H1 (cell line): ENCODE measurements at regions not wholly inside any gene's neighbourhood (a gene's known extent, or its start where the extent isn't known, plus 50 kb on each side); places are given as distances from the start of the nearest gene placed in this dataset.
A peak's percentile ranks its signal among the peaks of the same experiment; 100 is the strongest.

Experiments used
- CTCF ChIA-PET: fragments of 300-600 bp; sonication (Branson Sonifier 250); formaldehyde crosslinking; loops from one replicate; lab custom pipeline; 2021; ENCODE audit not compliant: partially characterized antibody; lab: Charles Lee
- POLR2A ChIA-PET: fragments of 300-600 bp; sonication (Branson Sonifier 250); formaldehyde crosslinking; loops from one replicate; lab custom pipeline; 2021; ENCODE audit warnings: inconsistent platforms; ENCODE audit not compliant: partially characterized antibody; lab: Charles Lee
- DNase-seq, 2 experiments: peaks; one replicate each; pipeline versions ENCODE4 v3.0.0 to v3.0.0-alpha.2; 2010 to 2022; ENCODE audit warnings: low spot score in 2 of 2, low read depth in 1 of 2, mixed read lengths in 1 of 2
- FAIRE-seq: peaks from 2 replicates; lab custom pipeline; 2011; peaks lifted over from hg19 to GRCh38; lab: Jason Lieb, UNC
- H2AFZ ChIP-seq: 2 replicates; pipeline ENCODE4 v1.8.1; 2012; ENCODE audit warnings: low read length, inconsistent platforms
- H2AK5ac ChIP-seq: 2 replicates; pipeline ENCODE4 v1.6.1; 2013; ENCODE audit warnings: low read depth, low read length
- H2BK120ac ChIP-seq: replicated peaks from 2 replicates; pipeline ENCODE3; 2013; ENCODE audit warnings: low read depth, low read length, inconsistent platforms
- H2BK12ac ChIP-seq: 2 replicates; pipeline ENCODE4 v1.6.1; 2013; ENCODE audit warnings: low read depth, low read length
- H2BK15ac ChIP-seq: 2 replicates; pipeline ENCODE4 v1.6.1; 2013; ENCODE audit warnings: low read length
- H2BK20ac ChIP-seq: 2 replicates; pipeline ENCODE4 v1.6.1; 2013; ENCODE audit warnings: low read length
- H2BK5ac ChIP-seq: 2 replicates; pipeline ENCODE4 v1.6.1; 2013; ENCODE audit warnings: low read depth, low read length
- H3K14ac ChIP-seq: 2 replicates; pipeline ENCODE4 v1.6.1; 2013; ENCODE audit warnings: inconsistent platforms; ENCODE audit not compliant: insufficient read length
- H3K18ac ChIP-seq: 2 replicates; pipeline ENCODE4 v1.6.1; 2013; ENCODE audit warnings: low read length; ENCODE audit errors: extremely low read depth
- H3K23ac ChIP-seq: 2 replicates; pipeline ENCODE4 v1.6.1; 2013; ENCODE audit warnings: inconsistent platforms; ENCODE audit not compliant: insufficient read length
- H3K23me2 ChIP-seq: 2 replicates; pipeline ENCODE4 v1.6.1; 2013; ENCODE audit warnings: low read depth, low read length
- H3K27ac ChIP-seq: 2 replicates; pipeline ENCODE4 v1.6.1; 2011; ENCODE audit warnings: low read depth, low read length, inconsistent platforms
- H3K27me3 ChIP-seq, 4 experiments: replicated peaks in 1 of 4; 1 replicate in 1 of 4; 2 replicates in 3 of 4; pipeline versions ENCODE4 v1.6.1 to v1.8.1; 2011 to 2013; ENCODE audit warnings: low read length in 3 of 4, mild to moderate bottlenecking in 3 of 4, inconsistent platforms in 2 of 4, mixed read lengths in 2 of 4, moderate library complexity in 1 of 4; ENCODE audit not compliant: control insufficient read depth in 3 of 4, insufficient read depth in 3 of 4; ENCODE audit errors: extremely low read depth in 1 of 4
- H3K36me3 ChIP-seq, 4 experiments: 2 replicates each; pipeline versions ENCODE4 v1.6.1 to v1.8.1; 2011 to 2013; ENCODE audit warnings: mild to moderate bottlenecking in 4 of 4, low read length in 3 of 4, moderate library complexity in 2 of 4, control low read depth in 1 of 4, inconsistent platforms in 1 of 4; ENCODE audit not compliant: insufficient read depth in 4 of 4, control insufficient read depth in 2 of 4
- H3K4ac ChIP-seq: replicated peaks from 2 replicates; pipeline ENCODE3; 2013; ENCODE audit warnings: low read length, low read depth, mixed read lengths, inconsistent platforms; ENCODE audit not compliant: insufficient read length
- H3K4me1 ChIP-seq, 4 experiments: replicated peaks in 1 of 4; 1 replicate in 1 of 4; 2 replicates in 3 of 4; pipeline versions ENCODE4 v1.6.1 to v1.8.1; 2011 to 2013; ENCODE audit warnings: low read length in 3 of 4, inconsistent platforms in 2 of 4, mixed read lengths in 1 of 4; ENCODE audit not compliant: insufficient read depth in 4 of 4, control insufficient read depth in 3 of 4
- H3K4me2 ChIP-seq, 2 experiments: 2 replicates each; pipeline versions ENCODE4 v1.6.1 to v1.8.1; 2011 to 2013; ENCODE audit warnings: low read depth in 2 of 2, low read length in 2 of 2, control low read depth in 1 of 2, inconsistent platforms in 1 of 2, mild to moderate bottlenecking in 1 of 2; ENCODE audit not compliant: insufficient read depth in 1 of 2
- H3K4me3 ChIP-seq, 4 experiments: fragments of 200-600, 300-600 bp in 1 of 4; sonication (generic), shearing (Covaris generic), sonication (Bioruptor Twin) in 1 of 4; 2 replicates each; pipeline versions ENCODE4 v1.5.1 to v1.8.1; 2011 to 2016; ENCODE audit warnings: low read length in 4 of 4, low read depth in 3 of 4, control low read depth in 2 of 4, inconsistent platforms in 2 of 4, mild to moderate bottlenecking in 2 of 4, mixed read lengths in 1 of 4, moderate library complexity in 1 of 4; ENCODE audit not compliant: insufficient read depth in 2 of 4; ENCODE audit errors: extremely low read depth in 1 of 4
- H3K56ac ChIP-seq: replicated peaks from 2 replicates; pipeline ENCODE3; 2013; ENCODE audit warnings: low read depth, mild to moderate bottlenecking, mixed read lengths, low read length, inconsistent platforms; ENCODE audit not compliant: insufficient read length
- H3K79me1 ChIP-seq: 2 replicates; pipeline ENCODE4 v1.6.1; 2013; ENCODE audit warnings: low read depth, low read length, control low read depth
- H3K79me2 ChIP-seq, 2 experiments: 2 replicates each; pipeline versions ENCODE4 v1.6.1 to v1.8.1; 2012 to 2013; ENCODE audit warnings: low read length in 2 of 2, mild to moderate bottlenecking in 2 of 2, inconsistent platforms in 1 of 2; ENCODE audit not compliant: insufficient read depth in 2 of 2, control insufficient read depth in 1 of 2
- H3K9ac ChIP-seq, 4 experiments: replicated peaks in 1 of 4; 1 replicate in 1 of 4; 2 replicates in 3 of 4; pipeline versions ENCODE4 v1.6.1 to v1.8.1; 2011 to 2013; ENCODE audit warnings: low read depth in 3 of 4, low read length in 3 of 4, control low read depth in 2 of 4, mild to moderate bottlenecking in 2 of 4, moderate library complexity in 2 of 4, inconsistent platforms in 1 of 4; ENCODE audit errors: extremely low read depth in 1 of 4
- H3K9me3 ChIP-seq, 2 experiments: 2 replicates each; pipeline versions ENCODE4 v1.6.1 to v1.8.1; 2012 to 2013; ENCODE audit warnings: mild to moderate bottlenecking in 2 of 2, moderate library complexity in 2 of 2, control low read depth in 1 of 2, inconsistent platforms in 1 of 2, low read depth in 1 of 2, low read length in 1 of 2, mixed read lengths in 1 of 2; ENCODE audit not compliant: insufficient read depth in 2 of 2
- H4K20me1 ChIP-seq, 2 experiments: replicated peaks in 1 of 2; 2 replicates each; pipeline versions ENCODE3 to v1.8.1; 2011 to 2013; ENCODE audit warnings: inconsistent platforms in 2 of 2, low read length in 2 of 2, mild to moderate bottlenecking in 1 of 2; ENCODE audit not compliant: insufficient read depth in 2 of 2, control insufficient read depth in 1 of 2
- H4K5ac ChIP-seq: 2 replicates; pipeline ENCODE4 v1.6.1; 2013; ENCODE audit warnings: low read length, low read depth, mixed read lengths, inconsistent platforms; ENCODE audit not compliant: insufficient read length
- H4K8ac ChIP-seq: 2 replicates; pipeline ENCODE4 v1.8.0; 2013; ENCODE audit warnings: mild to moderate bottlenecking, moderate library complexity, low read length, inconsistent platforms; ENCODE audit not compliant: insufficient read depth; ENCODE audit errors: extremely low read depth
- H4K91ac ChIP-seq: replicated peaks from 2 replicates; pipeline ENCODE3; 2013; ENCODE audit warnings: low read length, mixed read lengths, inconsistent platforms; ENCODE audit not compliant: insufficient read length
- BACH1 ChIP-seq: IDR thresholded peaks from 2 replicates; pipeline ENCODE4 v1.6.1; 2012; ENCODE audit warnings: low read length, improper control_type of control experiment
- CBX5 ChIP-seq: fragments of 300-800, 300-1000 bp; sonication (generic); IDR thresholded peaks from 2 replicates; pipeline ENCODE4 v1.7.1; 2016; ENCODE audit warnings: antibody characterized with exemption, low read length, low read depth
- CHD1 ChIP-seq: IDR thresholded peaks from 2 replicates; pipeline ENCODE4 v1.6.1; 2012; ENCODE audit warnings: low read depth, low read length, improper control_type of control experiment
- CTBP2 ChIP-seq: IDR thresholded peaks from 2 replicates; pipeline ENCODE4 v1.7.0; 2011; ENCODE audit warnings: borderline replicate concordance, mild to moderate bottlenecking, moderate library complexity, mixed read lengths, low read length; ENCODE audit not compliant: insufficient read depth, insufficient read length
- CTCF ChIP-seq, 3 experiments: IDR thresholded peaks; 1 replicate in 2 of 3; 2 replicates in 1 of 3; pipeline versions ENCODE4 v1.5.1 to v1.6.1; 2011; ENCODE audit warnings: low read length in 3 of 3, mild to moderate bottlenecking in 3 of 3, inconsistent platforms in 2 of 3, low read depth in 1 of 3, moderate library complexity in 1 of 3; ENCODE audit not compliant: insufficient read depth in 1 of 3; ENCODE audit errors: control extremely low read depth in 1 of 3
- KDM1A ChIP-seq: fragments of 200-600, 300-600 bp; sonication (generic); IDR thresholded peaks from 2 replicates; pipeline ENCODE4 v1.7.1; 2016; ENCODE audit warnings: mild to moderate bottlenecking, low read length, borderline replicate concordance
- KDM5A ChIP-seq: fragments of 200-600 bp; IDR thresholded peaks from 2 replicates; pipeline ENCODE4 v1.7.1; 2012; ENCODE audit warnings: mild to moderate bottlenecking, low read length, inconsistent platforms, mixed read lengths
- POLR2AphosphoS5 ChIP-seq: IDR thresholded peaks from 2 replicates; pipeline ENCODE4 v1.6.1; 2011; ENCODE audit warnings: low read depth, low read length
- RNF2 ChIP-seq: fragments of 200-900, 300-1000 bp; sonication (generic); IDR thresholded peaks from 2 replicates; pipeline ENCODE4 v1.7.1; 2016; ENCODE audit warnings: borderline replicate concordance, low read depth, mild to moderate bottlenecking, antibody characterized with exemption, low read length; ENCODE audit not compliant: poor library complexity, severe bottlenecking; ENCODE audit errors: missing control alignments
- SAP30 ChIP-seq: fragments of 300-600 bp; sonication (generic); IDR thresholded peaks from 2 replicates; pipeline ENCODE4 v1.7.1; 2012; ENCODE audit warnings: low read length, moderate library complexity, mild to moderate bottlenecking, inconsistent platforms; ENCODE audit not compliant: insufficient read depth, insufficient replicate concordance
- SP1 ChIP-seq: IDR thresholded peaks from 2 replicates; pipeline ENCODE4 v1.6.1; 2011; ENCODE audit warnings: low read depth, low read length
- WGBS, 2 experiments: shearing (Covaris generic) in 1 of 2; methylation state at CpG; one replicate each; pipeline versions ENCODE4 v1.1.6 to v1.1.7; 2013 to 2015; ENCODE audit warnings: low lambda C conversion rate in 2 of 2, mixed read lengths in 2 of 2, inconsistent platforms in 1 of 2, low coverage in 1 of 2, missing lambda C conversion rate in 1 of 2; ENCODE audit not compliant: insufficient replicate concordance in 2 of 2, insufficient coverage in 1 of 2, insufficient read length in 1 of 2; ENCODE audit errors: extremely low coverage in 1 of 2, missing lambda C conversion rate in 1 of 2; 5-methylcytosine and 5-hydroxymethylcytosine counted together

GRCh38 chr2:4140281-4140970 lies 437.1 kb downstream of the DCDC2C start:
- Histone ChIP-seq H3K79me1 (no peaks in the 10 kb centered on the region), H2AFZ (no peak overlapping the region), H2BK15ac (no peak overlapping the region), H3K36me3 (no peaks in the 10 kb centered on the region), H2BK120ac (peak overlapping the region; percentile 39), H4K20me1 (no peaks in the 10 kb centered on the region), H3K14ac (no peak overlapping the region), H3K23me2 (no peaks in the 10 kb centered on the region), H3K9ac (no peak overlapping the region), H4K8ac (no peak overlapping the region), H3K18ac (no peak overlapping the region), H4K5ac (no peak overlapping the region), H3K27ac (no peak overlapping the region), H2BK20ac (no peak overlapping the region), H3K4ac (no peak overlapping the region), H3K56ac (no peak overlapping the region), H2AK5ac (no peak overlapping the region), H3K27me3 (no peaks in the 10 kb centered on the region), H3K4me1 (no peaks in the 10 kb centered on the region), H3K23ac (no peak overlapping the region), H2BK12ac (no peak overlapping the region), H3K4me2 (no peak overlapping the region), H3K9me3 (no peaks in the 10 kb centered on the region), H4K91ac (no peak overlapping the region), H2BK5ac (no peak overlapping the region), H3K4me3 (no peak overlapping the region), H3K79me2 (no peaks in the 10 kb centered on the region)
- ChIA-PET CTCF (interaction anchor here (1.5 kb wide), 1 partner anchor 10 kb away, joined by 3 read pairs; no protein-coding TSS in a partner anchor), POLR2A (no interaction called here)
- 87% methylated on average over 9 of the region's 9 CpGs; no CpG with 5 or more reads in 1 of the 2 experiments for WGBS, 2 experiments
- DNase-seq, result no peak
- FAIRE-seq, result no peak
- TF ChIP-seq POLR2AphosphoS5 (no peak), SAP30 (no peak), CTBP2 (no peak), CTCF (IDR thresholded peaks at IDR 0.05; ENCODE audit: control extremely low read depth in 1 of 3, insufficient read depth in 1 of 3, low read depth in 1 of 3, low read length in 3 of 3) (no peak), SP1 (no peak), KDM1A (no peak), RNF2 (no peak), CBX5 (no peak), KDM5A (no peak), BACH1 (no peak), CHD1 (no peak)
